NCI-H82 (cell line): ENCODE measurements at regions not wholly inside any gene's neighbourhood (a gene's known extent, or its start where the extent isn't known, plus 50 kb on each side); places are given as distances from the start of the nearest gene placed in this dataset.
"Not testable (repeated sequence)": the region's sequence is repeated elsewhere in the genome, so short reads cannot be mapped to it uniquely, and the experiment has no call there.

Source experiments
- DNase-seq: peaks from one replicate; lab custom pipeline; 2025; lab: John Stamatoyannopoulos, UW

- DNase-seq = not testable (repeated sequence)
Measured at GRCh38 chr16:35170061-35170460, 1710.6 kb downstream of the TP53TG3F start.

GRCh38 chr16:35170610-35171009, 1711.2 kb downstream of the TP53TG3F start:
- no peak for DNase-seq

DNA sequence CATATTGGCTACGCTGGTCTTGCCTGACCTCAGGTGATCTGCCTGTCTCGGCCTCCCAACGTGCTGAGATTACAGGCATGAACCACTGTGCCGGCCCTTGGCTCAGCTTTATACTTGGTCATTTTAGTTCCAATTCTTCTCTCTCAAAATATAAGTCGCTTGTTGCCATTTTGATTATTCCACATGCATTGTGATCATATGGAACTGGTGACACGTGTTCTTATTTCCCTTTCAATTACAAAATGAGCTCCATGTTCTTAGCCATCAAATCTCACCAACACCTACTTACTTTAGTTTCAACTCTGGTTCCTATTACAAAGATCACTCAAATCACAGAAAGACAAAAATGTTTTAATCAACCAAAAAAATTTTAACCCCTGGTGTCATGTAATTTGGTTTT, 1711.7 kb downstream of the TP53TG3F start:
- no peak for DNase-seq

- no peak for DNase-seq
Measured at GRCh38 chr16:35173295-35173694, 1713.9 kb downstream of the TP53TG3F start.

- no peak for DNase-seq
Measured at GRCh38 chr16:35174016-35174415, 1714.6 kb downstream of the TP53TG3F start.

GRCh38 chr16:35176449-35176848, 1717.0 kb downstream of the TP53TG3F start:
- DNase-seq = no peak

- no peak for DNase-seq
Measured at GRCh38 chr16:35177851-35178250, 1718.4 kb downstream of the TP53TG3F start.

GRCh38 chr16:35180970-35181369, 1721.6 kb downstream of the TP53TG3F start:
- no peak for DNase-seq

- DNase-seq = no peak
Measured at GRCh38 chr16:35181422-35182030, 1722.1 kb downstream of the TP53TG3F start.

DNA sequence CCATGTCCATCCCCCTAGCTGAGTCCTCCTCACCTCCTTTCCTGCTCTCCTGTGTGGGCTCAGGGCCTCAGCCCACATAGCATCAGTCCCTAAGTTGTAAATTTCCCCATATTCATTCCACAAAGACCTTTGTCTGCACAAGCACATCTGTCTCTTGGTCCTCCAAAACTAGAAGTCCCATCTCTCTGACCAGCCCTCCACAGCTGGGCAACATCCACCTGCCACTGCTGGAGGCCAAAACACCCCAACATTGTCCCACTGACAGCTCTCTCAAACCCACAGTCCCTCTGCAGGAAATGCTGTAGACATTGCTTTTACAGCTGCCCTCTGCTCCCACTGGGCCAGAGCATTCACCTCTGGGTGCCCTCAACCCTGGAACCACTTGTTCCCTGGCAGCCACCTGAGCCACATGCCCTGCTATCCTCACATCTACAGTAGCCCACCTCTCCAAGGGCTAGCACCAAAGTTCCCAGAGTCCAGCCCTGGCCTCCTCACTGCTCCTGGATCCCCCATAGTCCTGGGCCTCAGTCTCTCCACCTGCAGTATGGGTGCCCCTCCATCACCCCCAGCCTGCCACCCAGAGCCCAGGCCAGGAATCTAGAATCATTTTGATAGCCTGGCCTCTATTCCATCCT, 1722.7 kb downstream of the TP53TG3F start:
- DNase-seq = no peak

- no peak for DNase-seq
Measured at GRCh38 chr16:35182943-35183550, 1723.6 kb downstream of the TP53TG3F start.

- no peak for DNase-seq
Measured at GRCh38 chr16:35184356-35184870, 1725.0 kb downstream of the TP53TG3F start.

DNA sequence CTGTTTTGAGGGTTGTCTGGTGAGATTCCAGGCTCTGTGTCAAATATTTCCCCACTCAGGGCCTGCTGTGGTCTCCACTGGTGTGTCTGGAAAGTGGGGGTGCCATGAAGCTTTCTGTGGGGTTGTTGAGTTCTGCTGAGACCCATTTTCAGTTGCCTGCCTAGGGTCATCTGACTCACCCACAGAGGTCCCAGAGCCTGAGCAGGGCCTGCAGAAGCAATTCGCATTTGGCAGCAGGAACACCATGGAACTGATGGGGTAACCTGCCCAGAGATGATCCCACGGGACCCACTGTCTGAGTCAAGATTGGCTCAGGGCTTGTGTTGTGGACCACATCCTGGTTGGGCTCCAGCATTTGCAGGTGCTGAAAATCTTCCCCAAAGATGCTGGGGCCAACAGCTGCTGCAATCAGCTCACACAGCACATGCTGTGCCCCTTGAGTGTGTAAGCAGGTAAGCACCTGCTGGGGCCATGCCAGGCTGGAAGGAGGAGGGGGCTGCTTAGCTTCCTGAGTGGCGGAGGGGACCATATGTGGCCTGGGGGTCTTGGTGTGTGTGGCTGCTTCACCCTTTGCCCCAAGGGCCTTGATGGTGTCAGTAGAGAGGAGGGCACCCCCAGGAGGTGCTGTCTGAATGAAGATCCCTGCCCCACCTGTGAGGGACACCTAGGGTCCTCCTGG, 1726.1 kb downstream of the TP53TG3F start:
- no peak for DNase-seq

DNA sequence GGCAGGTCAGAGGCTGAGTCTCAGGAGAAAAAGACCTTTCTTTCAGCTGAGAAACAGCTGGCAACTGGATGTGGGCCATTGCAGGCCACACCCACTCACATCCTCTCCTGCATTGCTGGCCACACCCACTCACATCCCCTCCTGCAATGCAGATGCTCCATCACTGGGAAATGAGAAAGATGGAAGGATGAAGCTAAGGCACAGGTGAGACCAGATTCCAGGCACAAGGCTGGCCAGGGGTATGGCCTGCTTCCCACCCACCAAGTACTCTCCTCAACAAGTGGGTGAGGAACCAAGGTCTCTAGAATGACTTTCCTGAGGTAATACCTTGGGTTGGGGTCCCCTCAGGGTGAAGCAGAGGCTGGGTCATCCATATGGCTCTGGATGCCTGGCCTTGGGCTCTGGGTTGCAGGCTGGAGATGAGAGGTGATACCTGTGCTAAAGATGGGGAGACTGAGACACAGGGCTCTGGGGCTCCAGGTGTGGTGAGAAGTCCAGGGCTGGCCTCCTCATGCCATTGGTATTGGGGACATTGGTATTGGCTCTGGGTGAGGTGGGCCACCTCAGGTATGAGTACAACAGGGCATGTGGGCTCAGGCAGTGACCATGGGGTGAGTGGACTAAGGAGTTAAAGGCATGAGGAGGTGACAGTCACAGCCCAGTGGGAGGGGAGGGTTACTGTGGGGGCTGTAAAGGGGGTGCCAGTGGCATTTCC, 1726.8 kb downstream of the TP53TG3F start:
- no peak for DNase-seq

GRCh38 chr16:35187665-35188225, 1728.3 kb downstream of the TP53TG3F start:
- no peak for DNase-seq

DNA sequence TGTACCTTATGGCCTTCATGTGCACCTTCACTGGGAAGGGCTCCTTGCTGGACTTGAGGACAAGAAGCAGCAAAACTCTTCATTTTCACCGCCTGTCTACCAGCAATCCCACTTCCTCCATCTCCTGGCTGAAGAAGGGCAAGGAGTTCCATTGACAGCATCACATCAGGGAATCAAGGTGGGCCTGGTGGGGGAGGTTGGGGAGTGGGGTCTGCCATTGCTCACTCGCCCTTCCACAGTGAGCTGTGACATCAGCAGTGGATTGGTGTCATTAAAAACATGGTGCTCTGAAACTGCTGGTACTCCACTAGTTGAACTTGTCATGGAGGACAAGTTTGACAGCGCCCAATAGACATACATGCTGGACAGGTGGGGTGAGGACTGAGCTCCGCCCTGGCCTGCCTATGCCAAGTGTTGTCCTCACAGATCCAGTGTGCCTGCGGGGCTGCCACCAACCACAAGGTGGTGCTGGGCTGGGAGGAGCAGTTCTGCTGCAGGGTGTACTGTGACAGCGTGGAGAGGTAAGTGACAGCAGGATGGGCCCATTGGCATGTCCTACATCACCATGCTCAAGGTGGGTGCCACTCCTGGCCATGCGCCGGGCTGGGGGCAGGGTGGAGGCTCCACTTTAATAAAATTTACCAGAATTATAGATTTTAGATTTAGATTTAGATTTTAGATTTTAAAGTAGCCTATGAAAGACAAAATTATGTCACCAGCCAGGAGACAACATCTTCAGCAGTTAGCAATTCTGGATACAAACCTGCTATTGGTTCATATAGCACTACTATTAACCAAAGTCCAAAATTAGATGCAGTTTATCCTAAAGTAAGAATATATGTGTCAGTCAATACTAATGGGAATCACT, 1729.1 kb downstream of the TP53TG3F start:
- peak; percentile 58 for DNase-seq

- no peak for DNase-seq
Measured at GRCh38 chr16:35192993-35193392, 1733.6 kb downstream of the TP53TG3F start.

DNA sequence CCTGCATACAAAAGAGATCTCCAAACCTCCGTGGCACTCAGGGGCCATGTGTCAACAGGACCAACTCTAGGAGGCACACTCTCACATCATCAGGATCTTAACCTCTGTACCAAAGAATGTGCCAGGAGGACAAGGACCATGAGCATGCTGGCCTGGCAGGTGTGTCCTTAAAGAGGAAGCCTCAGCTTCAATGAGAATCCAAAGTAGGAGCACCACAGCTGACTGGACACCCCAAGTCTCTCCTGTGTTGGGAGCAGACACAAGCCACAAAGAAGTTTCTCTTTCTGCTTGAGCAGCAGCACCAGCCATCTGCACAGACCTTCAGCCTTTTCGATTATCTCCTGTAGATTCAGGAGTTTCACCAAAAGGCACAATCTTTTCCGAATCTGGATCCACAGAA, 1734.5 kb downstream of the TP53TG3F start:
- no peak for DNase-seq

DNA sequence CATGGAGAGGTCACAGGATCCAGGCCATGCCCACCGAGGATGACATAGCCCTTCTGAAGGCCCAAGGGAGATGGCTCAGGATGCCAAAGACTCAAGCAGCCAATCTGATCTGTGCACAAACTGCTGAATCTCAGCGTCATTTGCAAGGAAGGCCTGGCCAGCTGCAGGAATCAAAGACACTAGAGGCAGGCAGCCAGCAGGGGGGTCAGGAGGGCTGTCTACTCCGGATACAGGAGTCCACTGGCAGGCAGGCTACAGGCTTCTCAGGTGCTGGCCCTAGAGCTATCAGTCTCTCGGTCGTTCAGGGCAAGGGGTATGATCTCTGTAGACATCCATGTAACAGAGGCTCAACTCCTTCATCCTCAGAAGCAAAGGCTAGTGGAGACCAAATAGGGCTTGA, 1735.3 kb downstream of the TP53TG3F start:
- DNase-seq = no peak

- no peak for DNase-seq
Measured at GRCh38 chr16:35195173-35195863, 1735.9 kb downstream of the TP53TG3F start.
